H9 (cell line): ENCODE measurements at regions not wholly inside any gene's neighbourhood (a gene's known extent, or its start where the extent isn't known, plus 50 kb on each side); places are given as distances from the start of the nearest gene placed in this dataset.

ENCODE experiments used
- DNase-seq: peaks from one replicate; pipeline ENCODE4 v3.0.0-alpha.2; 2017
- H2AFZ ChIP-seq: one replicate; pipeline ENCODE4 v1.6.1; 2013; ENCODE audit warnings: mild to moderate bottlenecking, low read length, control low read depth, moderate library complexity
- H2AK5ac ChIP-seq: 2 replicates; pipeline ENCODE4 v1.6.1; 2013; ENCODE audit warnings: low read length, control low read depth, mixed read lengths; ENCODE audit not compliant: insufficient read length
- H2BK120ac ChIP-seq: one replicate; pipeline ENCODE4 v1.6.1; 2013; ENCODE audit warnings: low read depth, mild to moderate bottlenecking, low read length, control low read depth, inconsistent platforms; ENCODE audit not compliant: poor library complexity, severe bottlenecking
- H2BK12ac ChIP-seq: 2 replicates; pipeline ENCODE4 v1.6.1; 2013; ENCODE audit warnings: low read length, control low read depth, mixed read lengths, low read depth; ENCODE audit not compliant: insufficient read length
- H2BK15ac ChIP-seq: 2 replicates; pipeline ENCODE4 v1.6.1; 2013; ENCODE audit warnings: low read depth, low read length, control low read depth
- H2BK20ac ChIP-seq: one replicate; pipeline ENCODE4 v1.6.1; 2013; ENCODE audit warnings: low read depth, mild to moderate bottlenecking, low read length, control low read depth, inconsistent platforms; ENCODE audit not compliant: poor library complexity, severe bottlenecking
- H2BK5ac ChIP-seq: 2 replicates; pipeline ENCODE4 v1.6.1; 2013; ENCODE audit warnings: low read length, control low read depth, mixed read lengths; ENCODE audit not compliant: insufficient read length
- H3K14ac ChIP-seq: 2 replicates; pipeline ENCODE4 v1.6.1; 2013; ENCODE audit warnings: low read length, control low read depth; ENCODE audit not compliant: insufficient read depth
- H3K18ac ChIP-seq: 2 replicates; pipeline ENCODE4 v1.6.1; 2013; ENCODE audit warnings: low read depth, mild to moderate bottlenecking, mixed read lengths, low read length, control low read depth; ENCODE audit not compliant: insufficient read length
- H3K23ac ChIP-seq: 2 replicates; pipeline ENCODE4 v1.6.1; 2013; ENCODE audit warnings: low read length, control low read depth, mixed read lengths, low read depth; ENCODE audit not compliant: insufficient read length
- H3K23me2 ChIP-seq: 2 replicates; pipeline ENCODE4 v1.6.1; 2013; ENCODE audit warnings: low read depth, mild to moderate bottlenecking, mixed read lengths, low read length, control low read depth; ENCODE audit not compliant: insufficient read length, poor library complexity, severe bottlenecking
- H3K27ac ChIP-seq: 2 replicates; pipeline ENCODE4 v1.5.1; 2013; ENCODE audit warnings: low read length, control low read depth, mixed read lengths, low read depth; ENCODE audit not compliant: insufficient read length
- H3K27me3 ChIP-seq: 2 replicates; pipeline ENCODE4 v1.6.1; 2013; ENCODE audit warnings: low read length, control low read depth, inconsistent platforms; ENCODE audit not compliant: insufficient read depth
- H3K4ac ChIP-seq: 2 replicates; pipeline ENCODE4 v1.6.1; 2013; ENCODE audit warnings: low read depth, mild to moderate bottlenecking, control low read depth, inconsistent platforms, low read length, moderate library complexity
- H3K4me1 ChIP-seq: 2 replicates; pipeline ENCODE4 v1.6.1; 2013; ENCODE audit warnings: low read length, control low read depth, inconsistent platforms; ENCODE audit not compliant: insufficient read depth
- H3K4me2 ChIP-seq: 2 replicates; pipeline ENCODE4 v1.6.1; 2013; ENCODE audit warnings: low read length, control low read depth, mixed read lengths; ENCODE audit not compliant: insufficient read length, insufficient read depth
- H3K56ac ChIP-seq: 2 replicates; pipeline ENCODE4 v1.6.1; 2013; ENCODE audit warnings: low read depth, mild to moderate bottlenecking, mixed read lengths, low read length, control low read depth; ENCODE audit not compliant: insufficient read length
- H3K79me1 ChIP-seq: 2 replicates; pipeline ENCODE4 v1.6.1; 2013; ENCODE audit warnings: low read depth, mild to moderate bottlenecking, moderate library complexity, low read length, control low read depth, inconsistent platforms; ENCODE audit not compliant: insufficient read depth, poor library complexity, severe bottlenecking
- H3K79me2 ChIP-seq: 2 replicates; pipeline ENCODE4 v1.6.1; 2013; ENCODE audit warnings: low read length, control low read depth, inconsistent platforms; ENCODE audit not compliant: insufficient read depth
- H3K9ac ChIP-seq: 2 replicates; pipeline ENCODE4 v1.6.1; 2013; ENCODE audit warnings: low read length, control low read depth, mixed read lengths; ENCODE audit not compliant: insufficient read length; ENCODE audit errors: extremely low read depth
- H3K9me3 ChIP-seq: one replicate; pipeline ENCODE4 v1.6.1; 2013; ENCODE audit warnings: low read depth, low read length, inconsistent platforms; ENCODE audit not compliant: control insufficient read depth
- H3T11ph ChIP-seq: one replicate; pipeline ENCODE4 v1.6.1; 2013; ENCODE audit warnings: mild to moderate bottlenecking, low read length, control low read depth, inconsistent platforms
- H4K20me1 ChIP-seq: one replicate; pipeline ENCODE4 v1.6.1; 2013; ENCODE audit not compliant: control insufficient read depth, insufficient read length, insufficient read depth
- H4K5ac ChIP-seq: 2 replicates; pipeline ENCODE4 v1.6.1; 2013; ENCODE audit warnings: low read depth, mild to moderate bottlenecking, mixed read lengths, low read length, control low read depth; ENCODE audit not compliant: insufficient read length
- H4K8ac ChIP-seq: replicated peaks from 2 replicates; pipeline ENCODE4 v1.6.1; 2013; ENCODE audit warnings: low read length, control low read depth, mixed read lengths, low read depth; ENCODE audit not compliant: insufficient read length
- H4K91ac ChIP-seq: 2 replicates; pipeline ENCODE4 v1.6.1; 2013; ENCODE audit warnings: low read depth, mild to moderate bottlenecking, moderate library complexity, mixed read lengths, low read length, control low read depth; ENCODE audit not compliant: insufficient read length
- H3K27ac Mint-ChIP-seq, 3 experiments: 2 replicates in 2 of 3; 3 replicates in 1 of 3; pipeline ENCODE4 v1.8.0; 2020 to 2021; ENCODE audit warnings: mixed read lengths in 3 of 3, mild to moderate bottlenecking in 1 of 3, moderate library complexity in 1 of 3
- H3K27me3 Mint-ChIP-seq: 2 replicates; pipeline ENCODE4 v1.8.0; 2021; ENCODE audit warnings: low read depth, mild to moderate bottlenecking, moderate library complexity, mixed read lengths
- H3K36me3 Mint-ChIP-seq, 3 experiments: 2 replicates in 2 of 3; 3 replicates in 1 of 3; pipeline ENCODE4 v1.8.0; 2020 to 2021; ENCODE audit warnings: low read depth in 3 of 3, mixed read lengths in 3 of 3; ENCODE audit not compliant: insufficient read depth in 1 of 3
- H3K4me1 Mint-ChIP-seq, 2 experiments: 2 replicates each; pipeline ENCODE4 v1.8.0; 2020; ENCODE audit warnings: mixed read lengths in 2 of 2
- H3K4me3 Mint-ChIP-seq, 2 experiments: 2 replicates in 1 of 2; 3 replicates in 1 of 2; pipeline ENCODE4 v1.8.0; 2020 to 2021; ENCODE audit warnings: mild to moderate bottlenecking in 2 of 2, mixed read lengths in 2 of 2, moderate library complexity in 1 of 2
- H3K9me3 Mint-ChIP-seq, 2 experiments: 2 replicates in 1 of 2; 3 replicates in 1 of 2; pipeline ENCODE4 v1.8.0; 2020; ENCODE audit warnings: mild to moderate bottlenecking in 2 of 2, mixed read lengths in 2 of 2, moderate library complexity in 1 of 2
- WGBS: extraction: QIAGEN DNeasy Blood & Tissue Kit; methylation state at CpG from one replicate; pipeline ENCODE4 v1.1.7; 2013; ENCODE audit warnings: missing lambda C conversion rate, low lambda C conversion rate, mixed read lengths; ENCODE audit not compliant: insufficient read length; ENCODE audit errors: extremely low coverage; 5-methylcytosine and 5-hydroxymethylcytosine counted together
- TF ChIP-seq, protein P1 (sequence below): fragments of 200-600 bp; sonication (generic); conservative IDR thresholded peaks from 3 replicates; pipeline ENCODE4 v1.8.0; 2021; ENCODE audit warnings: antibody characterized with exemption, mild to moderate bottlenecking

DNA sequence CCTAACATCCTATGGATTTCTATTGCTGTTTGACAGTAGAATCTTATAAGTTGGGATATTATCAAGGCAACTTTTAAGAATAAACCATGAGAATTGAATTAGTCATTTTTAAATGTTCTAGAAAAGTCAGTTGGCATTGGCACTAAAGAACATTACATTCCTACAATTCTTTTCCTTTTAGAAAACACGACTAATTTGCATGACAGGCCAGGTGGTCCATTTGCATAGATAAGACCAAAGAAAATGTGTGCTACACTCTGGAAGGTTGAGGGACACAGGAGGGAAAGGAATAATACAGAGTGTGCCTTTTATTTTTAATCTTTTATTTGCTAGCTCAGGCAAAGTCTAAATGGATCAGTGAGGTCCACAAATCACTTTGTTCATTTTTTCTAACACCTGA, 962.3 kb downstream of the EPHA3 start:
- no peaks in the 10 kb centered on the region for H4K20me1 ChIP-seq
- H3K36me3 Mint-ChIP-seq, result peaks cover 21 to 26% (median 22%) of the 10 kb centered on the region in 3 experiments
- peak overlapping the region; percentile 68 to 97 (median 86); a peak in 6 of 7 replicates for H3K27ac Mint-ChIP-seq
- WGBS, result no CpG with 5 or more reads among the region's 1 CpG
- H3K4ac ChIP-seq, result no peak overlapping the region
- H2BK20ac ChIP-seq, result no peak overlapping the region
- no peak overlapping the region for H2BK120ac ChIP-seq
- H3K4me2 ChIP-seq, result no peak overlapping the region
- H3K27me3 Mint-ChIP-seq, result peaks cover 6% of the 10 kb centered on the region
- H2AFZ ChIP-seq, result no peak overlapping the region
- H2BK5ac ChIP-seq, result no peak overlapping the region
- no peak overlapping the region for H4K5ac ChIP-seq
- no peak overlapping the region for H4K8ac ChIP-seq
- TF ChIP-seq, protein P1, sequence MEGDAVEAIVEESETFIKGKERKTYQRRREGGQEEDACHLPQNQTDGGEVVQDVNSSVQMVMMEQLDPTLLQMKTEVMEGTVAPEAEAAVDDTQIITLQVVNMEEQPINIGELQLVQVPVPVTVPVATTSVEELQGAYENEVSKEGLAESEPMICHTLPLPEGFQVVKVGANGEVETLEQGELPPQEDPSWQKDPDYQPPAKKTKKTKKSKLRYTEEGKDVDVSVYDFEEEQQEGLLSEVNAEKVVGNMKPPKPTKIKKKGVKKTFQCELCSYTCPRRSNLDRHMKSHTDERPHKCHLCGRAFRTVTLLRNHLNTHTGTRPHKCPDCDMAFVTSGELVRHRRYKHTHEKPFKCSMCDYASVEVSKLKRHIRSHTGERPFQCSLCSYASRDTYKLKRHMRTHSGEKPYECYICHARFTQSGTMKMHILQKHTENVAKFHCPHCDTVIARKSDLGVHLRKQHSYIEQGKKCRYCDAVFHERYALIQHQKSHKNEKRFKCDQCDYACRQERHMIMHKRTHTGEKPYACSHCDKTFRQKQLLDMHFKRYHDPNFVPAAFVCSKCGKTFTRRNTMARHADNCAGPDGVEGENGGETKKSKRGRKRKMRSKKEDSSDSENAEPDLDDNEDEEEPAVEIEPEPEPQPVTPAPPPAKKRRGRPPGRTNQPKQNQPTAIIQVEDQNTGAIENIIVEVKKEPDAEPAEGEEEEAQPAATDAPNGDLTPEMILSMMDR, result no peak
- no peak for DNase-seq
- H3K9me3 Mint-ChIP-seq, result peaks cover 21 to 24% of the 10 kb centered on the region in 2 experiments
- H3K27me3 ChIP-seq, result no peaks in the 10 kb centered on the region
- no peaks in the 10 kb centered on the region for H3K79me2 ChIP-seq
- H3K9me3 ChIP-seq, result no peaks in the 10 kb centered on the region
- no peak overlapping the region for H3K18ac ChIP-seq
- no peak overlapping the region for H3K14ac ChIP-seq
- H3K4me3 Mint-ChIP-seq, result no peak overlapping the region; a peak in 1 of 5 replicates
- H2AK5ac ChIP-seq, result no peak overlapping the region
- no peak overlapping the region for H2BK15ac ChIP-seq
- no peak overlapping the region for H3K56ac ChIP-seq
- H3K4me1 Mint-ChIP-seq, result peaks cover 27 to 36% of the 10 kb centered on the region in 2 experiments
- no peak overlapping the region for H4K91ac ChIP-seq
- H2BK12ac ChIP-seq, result no peak overlapping the region
- peaks cover 2% of the 10 kb centered on the region; the same call in 1 of the 2 replicates for H3K4me1 ChIP-seq
- H3K9ac ChIP-seq, result no peak overlapping the region
- no peak overlapping the region for H3K27ac ChIP-seq
- H3T11ph ChIP-seq, result no peak overlapping the region
- H3K23me2 ChIP-seq, result no peaks in the 10 kb centered on the region
- no peaks in the 10 kb centered on the region for H3K79me1 ChIP-seq
- H3K23ac ChIP-seq, result no peak overlapping the region
